Suprapubic skin (tissue), 4 donors: ENCODE measurements at regions not wholly inside any gene's neighbourhood (a gene's known extent, or its start where the extent isn't known, plus 50 kb on each side); places are given as distances from the start of the nearest gene placed in this dataset.
A peak's percentile ranks its signal among the peaks of the same experiment; 100 is the strongest.

Source experiments
- DNase-seq, 2 donors: peaks; one replicate each; pipeline ENCODE4 v3.0.0-alpha.2; 2019; ENCODE audit warnings: low spot score in 2 of 2
- H3K27ac ChIP-seq: fragments of 200-600 bp; sonication (generic); one replicate; pipeline ENCODE4 v1.5.1; 2019
- H3K27me3 ChIP-seq: fragments of 200-600 bp; sonication (generic); one replicate; pipeline ENCODE4 v1.5.1; 2019
- H3K36me3 ChIP-seq: fragments of 200-600 bp; sonication (generic); one replicate; pipeline ENCODE4 v1.5.1; 2019
- H3K4me1 ChIP-seq: fragments of 200-600 bp; sonication (generic); one replicate; pipeline ENCODE4 v1.5.1; 2019
- H3K4me3 ChIP-seq: fragments of 200-600 bp; sonication (generic); one replicate; pipeline ENCODE4 v1.5.1; 2019; ENCODE audit warnings: mild to moderate bottlenecking
- H3K9me3 ChIP-seq: fragments of 200-600 bp; sonication (generic); one replicate; pipeline ENCODE4 v1.5.1; 2019
- CTCF ChIP-seq, 2 donors: fragments of 200-600 bp in 1 of 2; fragments of 450-650 bp in 1 of 2; sonication (generic) in 1 of 2; IDR thresholded peaks; one replicate each; pipeline ENCODE4 v1.5.1; 2016 to 2019; ENCODE audit warnings: antibody characterized with exemption in 2 of 2, mild to moderate bottlenecking in 1 of 2, moderate library complexity in 1 of 2
- EP300 ChIP-seq: sonication (generic); formaldehyde crosslinking; IDR thresholded peaks from one replicate; pipeline ENCODE4 v1.6.1; 2017; ENCODE audit warnings: antibody characterized with exemption
- POLR2A ChIP-seq, 2 donors: fragments of 450-650 bp; IDR thresholded peaks; one replicate each; pipeline ENCODE4 v1.6.1; 2017; ENCODE audit warnings: antibody characterized with exemption in 2 of 2, mild to moderate bottlenecking in 2 of 2, moderate library complexity in 2 of 2
- POLR2AphosphoS5 ChIP-seq, 3 donors: sonication (generic); formaldehyde crosslinking; IDR thresholded peaks; one replicate each; pipeline ENCODE4 v1.6.1; 2017; ENCODE audit warnings: antibody characterized with exemption in 3 of 3
- WGBS: methylation state at CpG from one replicate; pipeline ENCODE4 v1.1.5; 2018; 5-methylcytosine and 5-hydroxymethylcytosine counted together

- H3K27me3 ChIP-seq = no peaks in the 10 kb centered on the region
- H3K27ac ChIP-seq = no peak overlapping the region
- no peak overlapping the region for H3K4me3 ChIP-seq
- peaks cover 7% of the 10 kb centered on the region for H3K4me1 ChIP-seq
- no peaks in the 10 kb centered on the region for H3K9me3 ChIP-seq
- TF ChIP-seq POLR2A (IDR thresholded peaks at IDR 0.05) (no peak), EP300 (no peak), CTCF (IDR thresholded peaks at IDR 0.05) (no peak), POLR2AphosphoS5 (IDR thresholded peaks at IDR 0.05) (no peak)
- no peaks in the 10 kb centered on the region for H3K36me3 ChIP-seq
- 23% methylated on average over 2 of the region's 2 CpGs for WGBS
- DNase-seq = no peak
These were observed 74.6 kb downstream of the AASDHPPT start for GRCh38 chr11:106152013-106152412.

- peaks cover 7% of the 10 kb centered on the region for H3K4me1 ChIP-seq
- TF ChIP-seq EP300 (no peak), POLR2AphosphoS5 (IDR thresholded peaks at IDR 0.05) (no peak), CTCF (IDR thresholded peaks at IDR 0.05) (no peak), POLR2A (IDR thresholded peaks at IDR 0.05) (no peak)
- no peaks in the 10 kb centered on the region for H3K9me3 ChIP-seq
- DNase-seq = no peak
- no peak overlapping the region for H3K27ac ChIP-seq
- no peaks in the 10 kb centered on the region for H3K27me3 ChIP-seq
- H3K4me3 ChIP-seq = no peak overlapping the region
- H3K36me3 ChIP-seq = no peaks in the 10 kb centered on the region
- WGBS = 2% methylated on average over 1 of the region's 1 CpG
These were observed 75.4 kb downstream of the AASDHPPT start for GRCh38 chr11:106152824-106153223.

- no peaks in the 10 kb centered on the region for H3K27me3 ChIP-seq
- TF ChIP-seq POLR2A (IDR thresholded peaks at IDR 0.05) (no peak), CTCF (IDR thresholded peaks at IDR 0.05) (peak in 1 of 2 donors; percentile 29)
- peaks cover 3% of the 10 kb centered on the region for H3K9me3 ChIP-seq
- H3K4me3 ChIP-seq = no peak overlapping the region
- no peaks in the 10 kb centered on the region for H3K36me3 ChIP-seq
- DNase-seq = no peak
- H3K27ac ChIP-seq = no peak overlapping the region
- 22% methylated on average over 4 of the region's 4 CpGs for WGBS
- H3K4me1 ChIP-seq = peaks cover 7% of the 10 kb centered on the region
These were observed 79.0 kb downstream of the AASDHPPT start for GRCh38 chr11:106156290-106156937.

GRCh38 chr11:106158406-106158805, 80.9 kb downstream of the AASDHPPT start:
- Histone ChIP-seq H3K27me3 (no peaks in the 10 kb centered on the region), H3K9me3 (peaks cover 3% of the 10 kb centered on the region), H3K4me3 (no peak overlapping the region), H3K4me1 (no peaks in the 10 kb centered on the region), H3K27ac (no peak overlapping the region), H3K36me3 (no peaks in the 10 kb centered on the region)
- no peak for TF ChIP-seq POLR2A (IDR thresholded peaks at IDR 0.05)
- 76% methylated on average over 3 of the region's 3 CpGs for WGBS
- DNase-seq = no peak

- Histone ChIP-seq H3K36me3 (no peaks in the 10 kb centered on the region), H3K27me3 (no peaks in the 10 kb centered on the region), H3K4me3 (no peak overlapping the region), H3K9me3 (peaks cover 3% of the 10 kb centered on the region), H3K27ac (no peak overlapping the region), H3K4me1 (no peaks in the 10 kb centered on the region)
- no peak for TF ChIP-seq EP300
- no peak for TF ChIP-seq CTCF (IDR thresholded peaks at IDR 0.05)
- TF ChIP-seq POLR2AphosphoS5 (IDR thresholded peaks at IDR 0.05) = no peak
- TF ChIP-seq POLR2A (IDR thresholded peaks at IDR 0.05) = no peak
- DNase-seq = no peak
These were observed 82.4 kb downstream of the AASDHPPT start for GRCh38 chr11:106159836-106160235.

GRCh38 chr11:106160494-106160893, 83.0 kb downstream of the AASDHPPT start:
- H3K9me3 ChIP-seq = peaks cover 3% of the 10 kb centered on the region
- no peaks in the 10 kb centered on the region for H3K36me3 ChIP-seq
- no peak overlapping the region for H3K4me3 ChIP-seq
- H3K4me1 ChIP-seq = no peaks in the 10 kb centered on the region
- no peak for DNase-seq
- no peaks in the 10 kb centered on the region for H3K27me3 ChIP-seq
- H3K27ac ChIP-seq = no peak overlapping the region
- TF ChIP-seq POLR2A (IDR thresholded peaks at IDR 0.05) = no peak
- no peak for TF ChIP-seq EP300
- no peak for TF ChIP-seq POLR2AphosphoS5 (IDR thresholded peaks at IDR 0.05)
- no peak for TF ChIP-seq CTCF (IDR thresholded peaks at IDR 0.05)
- 89% methylated on average over 7 of the region's 7 CpGs for WGBS
